DOHH2 (cell line): ENCODE measurements at regions not wholly inside any gene's neighbourhood (a gene's known extent, or its start where the extent isn't known, plus 50 kb on each side); places are given as distances from the start of the nearest gene placed in this dataset.

Experiments used
- H3F3A ChIP-seq: fragments of 200-600 bp; sonication (generic), shearing (Covaris generic); 2 replicates; pipeline ENCODE4 v1.6.0; 2016; ENCODE audit warnings: antibody characterized with exemption, mild to moderate bottlenecking; ENCODE audit not compliant: control insufficient read depth, insufficient read depth
- H3K27ac ChIP-seq: fragments of 200-600 bp; sonication (generic); 2 replicates; pipeline ENCODE4 v1.5.1; 2014; ENCODE audit warnings: low read depth, mild to moderate bottlenecking, low read length, moderate library complexity
- H3K27me3 ChIP-seq: fragments of 200-600 bp; sonication (generic); 2 replicates; pipeline ENCODE4 v1.6.1; 2014; ENCODE audit warnings: mild to moderate bottlenecking, low read length, mixed read lengths; ENCODE audit not compliant: control insufficient read depth
- H3K36me3 ChIP-seq: fragments of 200-600 bp; sonication (generic); 2 replicates; pipeline ENCODE4 v1.6.1; 2014; ENCODE audit warnings: mild to moderate bottlenecking, low read length, moderate library complexity, mixed read lengths; ENCODE audit not compliant: control insufficient read depth
- H3K4me1 ChIP-seq: fragments of 200-600 bp; sonication (generic); 2 replicates; pipeline ENCODE4 v1.6.1; 2014; ENCODE audit warnings: mild to moderate bottlenecking, low read length, mixed read lengths; ENCODE audit not compliant: control insufficient read depth
- H3K4me2 ChIP-seq: fragments of 200-600 bp; sonication (generic); 2 replicates; pipeline ENCODE4 v1.6.0; 2014; ENCODE audit warnings: mild to moderate bottlenecking, low read length, moderate library complexity
- H3K4me3 ChIP-seq: fragments of 200-600 bp; sonication (generic); 2 replicates; pipeline ENCODE4 v1.5.1; 2014; ENCODE audit warnings: mild to moderate bottlenecking, low read length, mixed read lengths
- H3K79me2 ChIP-seq: fragments of 200-600 bp; sonication (generic); 2 replicates; pipeline ENCODE4 v1.6.1; 2014; ENCODE audit warnings: mild to moderate bottlenecking, low read length, mixed read lengths; ENCODE audit not compliant: control insufficient read depth
- H3K9me2 ChIP-seq: fragments of 200-600 bp; sonication (generic); replicated peaks from 2 replicates; pipeline ENCODE4 v1.6.1; 2014; ENCODE audit warnings: mild to moderate bottlenecking, low read length, mixed read lengths; ENCODE audit not compliant: control insufficient read depth
- H3K9me3 ChIP-seq: fragments of 200-600 bp; sonication (generic); 2 replicates; pipeline ENCODE4 v1.6.1; 2014; ENCODE audit warnings: antibody characterized with exemption, low read length, mixed read lengths; ENCODE audit not compliant: control insufficient read depth, insufficient read depth
- H4K20me1 ChIP-seq: fragments of 200-600 bp; sonication (generic); 2 replicates; pipeline ENCODE4 v1.6.0; 2014; ENCODE audit warnings: low read depth, mild to moderate bottlenecking, antibody characterized with exemption, low read length, moderate library complexity; ENCODE audit not compliant: control insufficient read depth, insufficient read depth
- CTCF ChIP-seq: fragments of 200-600 bp; sonication (generic); IDR thresholded peaks from one replicate; pipeline ENCODE4 v1.5.1; 2014; ENCODE audit warnings: antibody characterized with exemption, mild to moderate bottlenecking, low read depth, low read length; ENCODE audit not compliant: poor library complexity, severe bottlenecking
- EZH2phosphoT487 ChIP-seq: fragments of 200-600 bp; sonication (generic); IDR thresholded peaks from 2 replicates; pipeline ENCODE4 v1.6.1; 2017; ENCODE audit warnings: borderline replicate concordance, mild to moderate bottlenecking, antibody characterized with exemption, low read length, moderate library complexity, mixed read lengths

GRCh38 chr6:167719920-167720319, 106.8 kb upstream of the AFDN start:
- Histone ChIP-seq H3K27ac (no peak overlapping the region), H3F3A (no peaks in the 10 kb centered on the region), H3K4me2 (no peak overlapping the region), H3K36me3 (no peaks in the 10 kb centered on the region), H3K79me2 (no peaks in the 10 kb centered on the region), H3K9me3 (no peaks in the 10 kb centered on the region), H3K4me1 (peaks cover 6% of the 10 kb centered on the region; the same call in 1 of the 2 replicates), H3K4me3 (no peak overlapping the region), H3K9me2 (no peaks in the 10 kb centered on the region), H3K27me3 (0 out of 2 replicates have a peak, but pooled peaks cover 3% of the 10 kb centered on the region), H4K20me1 (no peaks in the 10 kb centered on the region)
- TF ChIP-seq CTCF (no peak), EZH2phosphoT487 (no peak)

GRCh38 chr6:167720456-167721285, 106.0 kb upstream of the AFDN start:
- Histone ChIP-seq H3K9me3 (no peaks in the 10 kb centered on the region), H3K4me2 (no peak overlapping the region), H3K36me3 (no peaks in the 10 kb centered on the region), H3F3A (no peaks in the 10 kb centered on the region), H3K27ac (no peak overlapping the region), H4K20me1 (no peaks in the 10 kb centered on the region), H3K79me2 (no peaks in the 10 kb centered on the region), H3K27me3 (0 out of 2 replicates have a peak, but pooled peaks cover 3% of the 10 kb centered on the region), H3K9me2 (no peaks in the 10 kb centered on the region), H3K4me3 (no peak overlapping the region), H3K4me1 (peaks cover 6% of the 10 kb centered on the region; the same call in 1 of the 2 replicates)
- TF ChIP-seq CTCF, result no peak
- no peak for TF ChIP-seq EZH2phosphoT487

- Histone ChIP-seq H3K4me3 (no peak overlapping the region), H3K4me1 (peaks cover 6% of the 10 kb centered on the region; the same call in 1 of the 2 replicates), H3K27me3 (0 out of 2 replicates have a peak, but pooled peaks cover 3% of the 10 kb centered on the region), H3K79me2 (no peaks in the 10 kb centered on the region), H3K4me2 (no peak overlapping the region), H3K9me2 (no peaks in the 10 kb centered on the region), H3K27ac (no peak overlapping the region), H3K36me3 (no peaks in the 10 kb centered on the region), H3F3A (no peaks in the 10 kb centered on the region), H3K9me3 (no peaks in the 10 kb centered on the region), H4K20me1 (no peaks in the 10 kb centered on the region)
- no peak for TF ChIP-seq EZH2phosphoT487
- TF ChIP-seq CTCF, result no peak
Measured at GRCh38 chr6:167721291-167721690, 105.4 kb upstream of the AFDN start.
